HCT116 (cell line): ENCODE measurements at regions not wholly inside any gene's neighbourhood (a gene's known extent, or its start where the extent isn't known, plus 50 kb on each side); places are given as distances from the start of the nearest gene placed in this dataset.

Experiments used
- ATAC-seq: fragments of 200-7000 bp; cut with Tn5 transposase; 2 replicates; pipeline ENCODE4 v1.9.1; 2020; ENCODE audit warnings: mild to moderate bottlenecking, moderate library complexity
- BruUV-seq: library from RNA; stranded (reverse); fragments of 400-500 nt; replicated peaks from 2 replicates; lab custom pipeline; 2021; lab: Mats Ljungman, UMichigan
- CTCF ChIA-PET: fragments of 300-600 bp; sonication (Branson Sonifier 250); formaldehyde crosslinking; loops from one replicate; lab custom pipeline; 2021; ENCODE audit warnings: antibody characterized with exemption; lab: Charles Lee
- POLR2A ChIA-PET: fragments of 300-600, 350-600 bp; sonication (Branson Sonifier 250); formaldehyde crosslinking; loops from one replicate; lab custom pipeline; 2021; ENCODE audit warnings: antibody characterized with exemption; lab: Charles Lee
- RAD21 ChIA-PET, 2 experiments: fragments of 300-600 bp; sonication (Branson Sonifier 250); formaldehyde crosslinking; loops; one replicate each; lab custom pipeline; 2023; ENCODE audit warnings: low total read pairs in 2 of 2; ENCODE audit not compliant: uncharacterized antibody in 2 of 2, unreplicated experiment in 2 of 2, low non-redundant PET in 1 of 2; lab: Charles Lee
- DNase-seq: peaks from one replicate; pipeline ENCODE4 v3.0.0-alpha.2; 2010; ENCODE audit warnings: low read depth, low spot score
- H2AFZ ChIP-seq: fragments of 200-600 bp; shearing (Covaris generic), sonication (generic); 2 replicates; pipeline ENCODE4 v1.6.1; 2017; ENCODE audit warnings: low read depth, mixed run types, mixed read lengths, antibody characterized with exemption, low read length; ENCODE audit not compliant: poor library complexity, severe bottlenecking
- H3K27ac ChIP-seq: 2 replicates; pipeline ENCODE4 v1.5.1; 2012; ENCODE audit warnings: low read depth, low read length
- H3K27me3 ChIP-seq: fragments of 200-600 bp; sonication (generic); 2 replicates; pipeline ENCODE4 v1.6.1; 2016; ENCODE audit warnings: mixed run types, low read length, mixed read lengths; ENCODE audit not compliant: insufficient read depth
- H3K36me3 ChIP-seq, 2 experiments: fragments of 200-500 bp in 1 of 2; fragments of 200-600 bp in 1 of 2; sonication (Bioruptor generic) in 1 of 2; sonication (generic) in 1 of 2; 2 replicates each; pipeline versions ENCODE4 v1.5.1 to v1.6.1; 2014 to 2016; ENCODE audit warnings: low read length in 2 of 2, inconsistent platforms in 1 of 2, mixed read lengths in 1 of 2, mixed run types in 1 of 2; ENCODE audit not compliant: insufficient read depth in 2 of 2, control insufficient read depth in 1 of 2
- H3K4me1 ChIP-seq, 2 experiments: fragments of 200-600 bp in 1 of 2; sonication (generic) in 1 of 2; 2 replicates each; pipeline versions ENCODE4 v1.5.1 to v1.6.1; 2012 to 2017; ENCODE audit warnings: low read length in 2 of 2, inconsistent platforms in 1 of 2, mild to moderate bottlenecking in 1 of 2, mixed read lengths in 1 of 2, mixed run types in 1 of 2, moderate library complexity in 1 of 2; ENCODE audit not compliant: insufficient read depth in 2 of 2, control insufficient read depth in 1 of 2
- H3K4me2 ChIP-seq: fragments of 200-600 bp; sonication (generic); 2 replicates; pipeline ENCODE4 v1.6.1; 2017; ENCODE audit warnings: mixed run types, low read length, mixed read lengths
- H3K4me3 ChIP-seq, 2 experiments: fragments of 200-600 bp in 1 of 2; sonication (generic) in 1 of 2; replicated peaks in 1 of 2; 2 replicates each; pipeline ENCODE4 v1.5.1; 2011 to 2016; ENCODE audit warnings: low read length in 2 of 2, control low read depth in 1 of 2, low read depth in 1 of 2, mild to moderate bottlenecking in 1 of 2, mixed read lengths in 1 of 2, mixed run types in 1 of 2
- H3K79me2 ChIP-seq: fragments of 200-600 bp; sonication (generic); 2 replicates; pipeline ENCODE4 v1.6.1; 2017; ENCODE audit warnings: mild to moderate bottlenecking, mixed run types, low read length, moderate library complexity, mixed read lengths; ENCODE audit not compliant: insufficient read depth
- H3K9ac ChIP-seq: fragments of 200-600 bp; sonication (generic); 2 replicates; pipeline ENCODE4 v1.6.1; 2016; ENCODE audit warnings: low read length, mixed read lengths
- H3K9me2 ChIP-seq: fragments of 200-600 bp; sonication (generic), shearing (Covaris generic); 2 replicates; pipeline ENCODE4 v1.6.1; 2017; ENCODE audit warnings: mixed run types, mild to moderate bottlenecking, moderate library complexity; ENCODE audit not compliant: insufficient read depth
- H3K9me3 ChIP-seq, 2 experiments: fragments of 200-500 bp in 1 of 2; fragments of 200-600 bp in 1 of 2; sonication (Bioruptor generic) in 1 of 2; sonication (generic) in 1 of 2; 2 replicates each; pipeline ENCODE4 v1.6.1; 2014 to 2017; ENCODE audit warnings: low read length in 2 of 2, mixed read lengths in 2 of 2, inconsistent platforms in 1 of 2, low read depth in 1 of 2, mild to moderate bottlenecking in 1 of 2, mixed run types in 1 of 2, moderate library complexity in 1 of 2; ENCODE audit not compliant: control insufficient read depth in 1 of 2, insufficient read depth in 1 of 2
- H4K20me1 ChIP-seq: fragments of 200-600 bp; sonication (generic), shearing (Covaris generic); 2 replicates; pipeline ENCODE4 v1.6.1; 2017; ENCODE audit warnings: mixed run types, mild to moderate bottlenecking, moderate library complexity; ENCODE audit not compliant: insufficient read depth
- CBX3 ChIP-seq: IDR thresholded peaks from 2 replicates; pipeline ENCODE4 v1.6.1; 2012; ENCODE audit warnings: low read depth
- CEBPB ChIP-seq: IDR thresholded peaks from 2 replicates; pipeline ENCODE4 v1.6.1; 2012; ENCODE audit warnings: low read depth
- CTCF ChIP-seq, 3 experiments: fragments of 200-600 bp in 1 of 3; sonication (generic) in 1 of 3; IDR thresholded peaks in 2 of 3; conservative IDR thresholded peaks in 1 of 3; 2 replicates each; pipeline ENCODE4 v1.5.1; 2012 to 2017; ENCODE audit warnings: low read depth in 2 of 3, low read length in 2 of 3, antibody characterized with exemption in 1 of 3, borderline replicate concordance in 1 of 3, control low read depth in 1 of 3, mild to moderate bottlenecking in 1 of 3, mixed read lengths in 1 of 3, mixed run types in 1 of 3, moderate library complexity in 1 of 3; ENCODE audit not compliant: insufficient read depth in 1 of 3
- ELF1 ChIP-seq: IDR thresholded peaks from 2 replicates; pipeline ENCODE4 v1.6.1; 2012; ENCODE audit warnings: low read depth, borderline replicate concordance
- EZH2 ChIP-seq: fragments of 200-600 bp; sonication (generic); IDR thresholded peaks from 2 replicates; pipeline ENCODE4 v1.6.1; 2017; ENCODE audit warnings: antibody characterized with exemption, mixed run types
- EZH2phosphoT487 ChIP-seq: fragments of 200-600 bp; IDR thresholded peaks from 2 replicates; pipeline ENCODE4 v1.6.1; 2018; ENCODE audit warnings: antibody characterized with exemption, borderline replicate concordance
- JUND ChIP-seq: IDR thresholded peaks from 2 replicates; pipeline ENCODE4 v1.6.1; 2012
- MAX ChIP-seq: IDR thresholded peaks from 2 replicates; pipeline ENCODE4 v1.6.1; 2012
- POLR2AphosphoS5 ChIP-seq: IDR thresholded peaks from 2 replicates; pipeline ENCODE4 v1.6.1; 2011; ENCODE audit warnings: mild to moderate bottlenecking, low read depth, low read length, moderate library complexity
- RAD21 ChIP-seq: IDR thresholded peaks from 2 replicates; pipeline ENCODE4 v1.6.1; 2012; ENCODE audit warnings: low read depth, mild to moderate bottlenecking
- SIN3A ChIP-seq: IDR thresholded peaks from 2 replicates; pipeline ENCODE4 v1.6.1; 2012; ENCODE audit warnings: low read depth
- SP1 ChIP-seq: IDR thresholded peaks from 2 replicates; pipeline ENCODE4 v1.6.1; 2012; ENCODE audit warnings: low read depth
- SRF ChIP-seq: IDR thresholded peaks from 2 replicates; pipeline ENCODE4 v1.6.1; 2012; ENCODE audit warnings: low read depth
- TCF7L2 ChIP-seq: IDR thresholded peaks from 2 replicates; pipeline ENCODE4 v1.7.0; 2011; ENCODE audit warnings: borderline replicate concordance, inconsistent platforms; ENCODE audit not compliant: insufficient read depth, insufficient read length; ENCODE audit errors: extremely low read depth
- YY1 ChIP-seq: IDR thresholded peaks from 2 replicates; pipeline ENCODE4 v1.6.1; 2011; ENCODE audit warnings: low read length, low read depth, moderate library complexity, mild to moderate bottlenecking; ENCODE audit not compliant: insufficient replicate concordance; ENCODE audit errors: extremely low read depth
- ZNF274 ChIP-seq: fragments of 200-500 bp; sonication (Bioruptor generic); IDR thresholded peaks from 2 replicates; pipeline ENCODE4 v1.6.1; 2014; ENCODE audit warnings: mild to moderate bottlenecking, low read depth, low read length, inconsistent platforms
- intact Hi-C: fragments of 100-400 bp; cut with micrococcal nuclease; formaldehyde crosslinking; loops from 2 replicates; pipeline ENCODE4 v1.10.0; 2022

- intact Hi-C loops = no loop called here
- no peaks in the 10 kb centered on the region for H3K9me2 ChIP-seq
- no peaks in the 10 kb centered on the region for H3K79me2 ChIP-seq
- TF ChIP-seq CBX3 (no peak), MAX (no peak), CTCF (IDR thresholded peaks at IDR 0.05 in 2 of 3, conservative IDR thresholded peaks at IDR 0.05 in 1 of 3; ENCODE audit: borderline replicate concordance in 1 of 3, insufficient read depth in 1 of 3, low read depth in 2 of 3, low read length in 2 of 3) (no peak), YY1 (no peak), ELF1 (no peak), SP1 (no peak), TCF7L2 (no peak), POLR2AphosphoS5 (no peak), SIN3A (no peak), JUND (no peak), CEBPB (no peak), ZNF274 (no peak), RAD21 (no peak), EZH2 (no peak), SRF (no peak), EZH2phosphoT487 (no peak)
- no peaks in the 10 kb centered on the region for H3K36me3 ChIP-seq
- no peak overlapping the region for H2AFZ ChIP-seq
- H3K4me2 ChIP-seq = no peak overlapping the region
- ATAC-seq (no peak), DNase-seq (no peak)
- H3K27me3 ChIP-seq = no peaks in the 10 kb centered on the region
- ChIA-PET CTCF (no interaction called here), RAD21 (no interaction called here), POLR2A (no interaction called here)
- BruUV-seq = no TSS peak
- no peak overlapping the region for H3K4me3 ChIP-seq
- H3K4me1 ChIP-seq = no peaks in the 10 kb centered on the region
- no peak overlapping the region for H3K9ac ChIP-seq
- H4K20me1 ChIP-seq = no peaks in the 10 kb centered on the region
- no peak overlapping the region for H3K27ac ChIP-seq
- H3K9me3 ChIP-seq = no peaks in the 10 kb centered on the region; a peak in 1 of 4 replicates
Observed at GRCh38 chr2:139020287-139020686, 240.1 kb upstream of the NXPH2 start.
